IMR-90 (cell line): ENCODE measurements at regions not wholly inside any gene's neighbourhood (a gene's known extent, or its start where the extent isn't known, plus 50 kb on each side); places are given as distances from the start of the nearest gene placed in this dataset.
A peak's percentile ranks its signal among the peaks of the same experiment; 100 is the strongest.

ENCODE experiments used
- ATAC-seq: fragments of 200-7000 bp; cut with Tn5 transposase; 2 replicates; pipeline ENCODE4 v1.9.1; 2020; ENCODE audit warnings: low read depth, mild to moderate bottlenecking, moderate library complexity
- BruUV-seq: library from RNA; stranded (reverse); fragments of 400-500 nt; replicated peaks from 2 replicates; lab custom pipeline; 2021; lab: Mats Ljungman, UMichigan
- CTCF ChIA-PET: fragments of 300-600 bp; formaldehyde crosslinking; extraction: SDS; loops from one replicate; lab custom pipeline; 2021; ENCODE audit warnings: antibody characterized with exemption; lab: Yijun Ruan, JAX
- POLR2A ChIA-PET: fragments of 300-600 bp; sonication (Branson Sonifier 250); formaldehyde crosslinking; loops from one replicate; lab custom pipeline; 2022; ENCODE audit warnings: antibody characterized with exemption; ENCODE audit not compliant: unreplicated experiment; lab: Charles Lee
- DNase-seq: peaks from one replicate; pipeline ENCODE4 v3.0.0; 2013
- H2AFZ ChIP-seq: replicated peaks from 2 replicates; pipeline ENCODE3; 2013; ENCODE audit warnings: low read length, mild to moderate bottlenecking; ENCODE audit not compliant: poor library complexity
- H2AK5ac ChIP-seq: 2 replicates; pipeline ENCODE4 v1.6.1; 2013; ENCODE audit warnings: low read depth, low read length, inconsistent platforms
- H2AK9ac ChIP-seq: replicated peaks from 2 replicates; pipeline ENCODE3; 2013; ENCODE audit warnings: mild to moderate bottlenecking, low read depth, low read length, moderate library complexity; ENCODE audit not compliant: poor library complexity
- H2BK120ac ChIP-seq: 2 replicates; pipeline ENCODE4 v1.6.1; 2013; ENCODE audit warnings: low read depth, low read length, inconsistent platforms
- H2BK15ac ChIP-seq: 3 replicates; pipeline ENCODE4 v1.6.1; 2013; ENCODE audit warnings: low read depth, low read length, inconsistent platforms
- H2BK20ac ChIP-seq: 2 replicates; pipeline ENCODE4 v1.6.1; 2013; ENCODE audit warnings: low read depth, mild to moderate bottlenecking, inconsistent platforms, low read length, moderate library complexity
- H2BK5ac ChIP-seq: 2 replicates; pipeline ENCODE4 v1.6.1; 2013; ENCODE audit warnings: mild to moderate bottlenecking, low read depth, low read length, inconsistent platforms; ENCODE audit not compliant: poor library complexity, severe bottlenecking
- H3K14ac ChIP-seq: replicated peaks from 2 replicates; pipeline ENCODE4 v1.6.1; 2013; ENCODE audit warnings: low read depth, low read length, inconsistent platforms
- H3K18ac ChIP-seq: 2 replicates; pipeline ENCODE4 v1.6.1; 2013; ENCODE audit warnings: low read depth, low read length, control low read depth
- H3K23ac ChIP-seq: 2 replicates; pipeline ENCODE4 v1.6.1; 2013; ENCODE audit warnings: low read depth, low read length, inconsistent platforms
- H3K27ac ChIP-seq: 2 replicates; pipeline ENCODE4 v1.5.1; 2013; ENCODE audit warnings: mild to moderate bottlenecking, control low read depth, low read length; ENCODE audit not compliant: insufficient read depth
- H3K27me3 ChIP-seq: 2 replicates; pipeline ENCODE4 v1.6.1; 2013; ENCODE audit warnings: low read length; ENCODE audit not compliant: control insufficient read depth, insufficient read depth
- H3K36me3 ChIP-seq: 2 replicates; pipeline ENCODE4 v1.6.1; 2013; ENCODE audit warnings: low read length, mixed read lengths; ENCODE audit not compliant: control insufficient read depth, insufficient read depth
- H3K4ac ChIP-seq: 2 replicates; pipeline ENCODE4 v1.6.1; 2013; ENCODE audit warnings: low read depth, low read length, inconsistent platforms
- H3K4me1 ChIP-seq: 2 replicates; pipeline ENCODE4 v1.6.1; 2013; ENCODE audit warnings: low read length, mixed read lengths; ENCODE audit not compliant: control insufficient read depth, insufficient read depth
- H3K4me2 ChIP-seq: 2 replicates; pipeline ENCODE4 v1.6.1; 2013; ENCODE audit warnings: low read depth, mild to moderate bottlenecking, control low read depth, low read length, moderate library complexity
- H3K4me3 ChIP-seq: 2 replicates; pipeline ENCODE4 v1.5.1; 2013; ENCODE audit warnings: low read depth, mild to moderate bottlenecking, control low read depth, low read length, moderate library complexity; ENCODE audit not compliant: insufficient read depth
- H3K56ac ChIP-seq: 2 replicates; pipeline ENCODE4 v1.6.1; 2013; ENCODE audit warnings: low read length, inconsistent platforms; ENCODE audit not compliant: insufficient read depth; ENCODE audit errors: extremely low read depth
- H3K79me1 ChIP-seq, 2 experiments: 2 replicates each; pipeline ENCODE4 v1.6.1; 2013; ENCODE audit warnings: low read length in 2 of 2, inconsistent platforms in 1 of 2, low read depth in 1 of 2
- H3K9ac ChIP-seq: 2 replicates; pipeline ENCODE4 v1.6.1; 2013; ENCODE audit warnings: low read depth, low read length, control low read depth
- H3K9me1 ChIP-seq: 2 replicates; pipeline ENCODE4 v1.6.1; 2013; ENCODE audit warnings: low read length, inconsistent platforms; ENCODE audit not compliant: insufficient read depth
- H3K9me3 ChIP-seq: 2 replicates; pipeline ENCODE4 v1.6.1; 2013; ENCODE audit warnings: low read length; ENCODE audit not compliant: control insufficient read depth, insufficient read depth
- H4K20me1 ChIP-seq: 2 replicates; pipeline ENCODE4 v1.6.1; 2013; ENCODE audit warnings: low read length, inconsistent platforms; ENCODE audit not compliant: insufficient read depth
- H4K5ac ChIP-seq: 2 replicates; pipeline ENCODE4 v1.6.1; 2013; ENCODE audit warnings: mild to moderate bottlenecking, low read depth, low read length, control low read depth
- H4K8ac ChIP-seq, 2 experiments: 2 replicates each; pipeline ENCODE4 v1.6.1; 2013; ENCODE audit warnings: low read depth in 2 of 2, low read length in 2 of 2, control low read depth in 1 of 2, inconsistent platforms in 1 of 2
- H4K91ac ChIP-seq: 2 replicates; pipeline ENCODE4 v1.6.1; 2013; ENCODE audit warnings: low read depth, low read length, inconsistent platforms; ENCODE audit not compliant: insufficient read depth
- CEBPB ChIP-seq: IDR thresholded peaks from 2 replicates; pipeline ENCODE4 v1.6.1; 2012; ENCODE audit warnings: low read depth, low read length, improper control_type of control experiment
- CTCF ChIP-seq: conservative IDR thresholded peaks from 2 replicates; pipeline ENCODE4 v1.5.1; 2012; ENCODE audit warnings: mild to moderate bottlenecking, low read depth, low read length, improper control_type of control experiment
- FOS ChIP-seq: fragments of 150-350 bp; IDR thresholded peaks from 2 replicates; pipeline ENCODE4 v1.6.1; 2016; ENCODE audit warnings: low read depth, low read length
- MAZ ChIP-seq: IDR thresholded peaks from 2 replicates; pipeline ENCODE4 v1.6.1; 2012; ENCODE audit warnings: low read depth, mild to moderate bottlenecking, low read length, improper control_type of control experiment, moderate library complexity, borderline replicate concordance
- NFE2L2 ChIP-seq: fragments of 150-350 bp; IDR thresholded peaks from 2 replicates; pipeline ENCODE4 v1.6.1; 2016; ENCODE audit warnings: low read depth, mild to moderate bottlenecking, low read length
- RAD21 ChIP-seq: IDR thresholded peaks from 2 replicates; pipeline ENCODE4 v1.6.1; 2012; ENCODE audit warnings: low read length, improper control_type of control experiment
- RCOR1 ChIP-seq: IDR thresholded peaks from 2 replicates; pipeline ENCODE4 v1.6.1; 2012; ENCODE audit warnings: mild to moderate bottlenecking, low read length, improper control_type of control experiment; ENCODE audit not compliant: insufficient replicate concordance
- RFX5 ChIP-seq: IDR thresholded peaks from 2 replicates; pipeline ENCODE4 v1.8.0; 2012; ENCODE audit warnings: low read depth, mild to moderate bottlenecking, low read length, moderate library complexity
- USF2 ChIP-seq: fragments of 150-350 bp; IDR thresholded peaks from 2 replicates; pipeline ENCODE4 v1.6.1; 2017; ENCODE audit warnings: mild to moderate bottlenecking, antibody characterized with exemption, low read length, low read depth
- WGBS, 2 experiments: methylation state at CpG; one replicate each; pipeline versions ENCODE4 v1.1.5 to v1.1.7; 2013; ENCODE audit warnings: missing lambda C conversion rate in 2 of 2; ENCODE audit not compliant: insufficient read length in 1 of 2; ENCODE audit errors: extremely low coverage in 2 of 2; 5-methylcytosine and 5-hydroxymethylcytosine counted together
- dilution Hi-C: fragments of 300-500 bp; cut with HindIII; formaldehyde crosslinking; loops from one replicate; pipeline ENCODE4 v1.14.3; 2018; ENCODE audit warnings: low sequenced_read_pairs; ENCODE audit not compliant: unreplicated experiment
- in situ Hi-C: fragments of 300-500 bp; cut with MboI; formaldehyde crosslinking; loops from 3 replicates; pipeline ENCODE4 v1.14.3; 2019; ENCODE audit warnings: low sequenced_read_pairs, inconsistent platforms, mixed read lengths
- intact Hi-C: fragments of 100-400 bp; cut with micrococcal nuclease; formaldehyde crosslinking; loops from 2 replicates; pipeline ENCODE4 v1.10.0; 2022

- H3K27ac ChIP-seq = peak overlapping the region; percentile 68
- H2BK120ac ChIP-seq = peak overlapping the region; percentile 92
- no peaks in the 10 kb centered on the region for H3K9me3 ChIP-seq
- no peaks in the 10 kb centered on the region for H3K27me3 ChIP-seq
- in situ Hi-C loops = no loop called here
- 0 out of 2 replicates have a peak overlapping the region, but pooled peaks have one; percentile 29 for H3K56ac ChIP-seq
- POLR2A ChIA-PET = interaction anchor here (0.6 to 0.7 kb wide), 4 partner anchors 10 to 214 kb away, joined by 3 to 5 read pairs (median 4); no protein-coding TSS in a partner anchor
- H3K9me1 ChIP-seq = peaks cover 3% of the 10 kb centered on the region; the same call in 1 of the 2 replicates
- no peaks in the 10 kb centered on the region for H4K20me1 ChIP-seq
- no CpG with 5 or more reads among the region's 14 CpGs for WGBS, 2 experiments
- no peaks in the 10 kb centered on the region for H3K79me1 ChIP-seq
- peak overlapping the region; percentile 64 for H3K14ac ChIP-seq
- H3K18ac ChIP-seq = peak overlapping the region; percentile 80
- TF ChIP-seq MAZ (peak; percentile 57; the same call in 1 of the 2 replicates), CEBPB (peak; percentile 99), USF2 (no peak), RAD21 (0 out of 2 replicates have a peak, but pooled peaks have one; percentile 18), FOS (no peak), NFE2L2 (no peak), RFX5 (no peak), RCOR1 (no peak), CTCF (no peak)
- H3K36me3 ChIP-seq = no peaks in the 10 kb centered on the region
- H2BK15ac ChIP-seq = peak overlapping the region; percentile 43; the same call in 2 of the 3 replicates
- peak overlapping the region; percentile 45 for H2BK5ac ChIP-seq
- H2AK9ac ChIP-seq = peak overlapping the region; percentile 67
- H4K5ac ChIP-seq = peak overlapping the region; percentile 82; the same call in 1 of the 2 replicates
- DNase-seq (peak; percentile 95), ATAC-seq (peak; percentile 96)
- peak overlapping the region; percentile 31 for H3K4me2 ChIP-seq
- H2BK20ac ChIP-seq = peak overlapping the region; percentile 82
- H3K4me3 ChIP-seq = no peak overlapping the region
- H3K4ac ChIP-seq = peak overlapping the region; percentile 83
- H3K23ac ChIP-seq = peak overlapping the region; percentile 68; the same call in 1 of the 2 replicates
- peak overlapping the region; percentile 86 for H4K91ac ChIP-seq
- CTCF ChIA-PET = interaction anchor here (0.6 to 0.7 kb wide), 4 partner anchors 55 to 595 kb away, joined by 4 to 5 read pairs (median 4); no protein-coding TSS in a partner anchor
- peak overlapping the region; percentile 65 to 89 for H4K8ac ChIP-seq
- dilution Hi-C loops = no loop called here
- BruUV-seq = no TSS peak
- peak overlapping the region; percentile 81 for H2AFZ ChIP-seq
- no peak overlapping the region for H3K9ac ChIP-seq
- intact Hi-C loops = no loop called here
- H2AK5ac ChIP-seq = peak overlapping the region; percentile 63; the same call in 1 of the 2 replicates
- H3K4me1 ChIP-seq = peaks cover 8% of the 10 kb centered on the region
These were observed 216.9 kb upstream of the ZNF608 start for GRCh38 chr5:124963236-124963919.
